NT2/D1 (cell line): ENCODE measurements at regions not wholly inside any gene's neighbourhood (a gene's known extent, or its start where the extent isn't known, plus 50 kb on each side); places are given as distances from the start of the nearest gene placed in this dataset.

Experiments
- SUZ12 ChIP-seq: IDR thresholded peaks from 2 replicates; pipeline ENCODE4 v1.6.1; 2011; ENCODE audit not compliant: insufficient read length, insufficient read depth; ENCODE audit errors: extremely low read depth
- ZNF274 ChIP-seq: IDR thresholded peaks from 2 replicates; pipeline ENCODE4 v1.6.1; 2011; ENCODE audit warnings: mild to moderate bottlenecking, low read depth, low read length

GRCh38 chr20:24253321-24253720 is 216.1 kb upstream of the SYNDIG1 start:
- TF ChIP-seq ZNF274 = no peak
- no peak for TF ChIP-seq SUZ12
